CD4-positive, alpha-beta memory T cell (primary cell): ENCODE measurements at regions not wholly inside any gene's neighbourhood (a gene's known extent, or its start where the extent isn't known, plus 50 kb on each side); places are given as distances from the start of the nearest gene placed in this dataset.
A peak's percentile ranks its signal among the peaks of the same experiment; 100 is the strongest.

Experiments used
- CTCF ChIA-PET: fragments of 350-600 bp; sonication (Branson Sonifier 250); formaldehyde crosslinking; loops from one replicate; lab custom pipeline; 2021; ENCODE audit warnings: inconsistent platforms; ENCODE audit not compliant: partially characterized antibody; lab: Charles Lee
- POLR2A ChIA-PET: fragments of 350-600 bp; sonication (Branson Sonifier 250); formaldehyde crosslinking; loops from one replicate; lab custom pipeline; 2021; ENCODE audit not compliant: partially characterized antibody; lab: Charles Lee
- DNase-seq, 5 donors: peaks; one replicate each; pipeline versions ENCODE4 v3.0.0 to v3.0.0-alpha.2; 2020 to 2022; ENCODE audit warnings: mixed read lengths in 1 of 5
- H3K27ac ChIP-seq: one replicate; pipeline ENCODE4 v1.7.0; 2013; ENCODE audit warnings: low read depth, low read length
- H3K27me3 ChIP-seq: 2 replicates; pipeline ENCODE4 v1.7.0; 2013; ENCODE audit warnings: mild to moderate bottlenecking, low read length, moderate library complexity; ENCODE audit not compliant: insufficient read depth
- H3K36me3 ChIP-seq: 2 replicates; pipeline ENCODE4 v1.7.0; 2013; ENCODE audit warnings: mild to moderate bottlenecking, low read length, moderate library complexity; ENCODE audit not compliant: insufficient read depth
- H3K4me1 ChIP-seq: 2 replicates; pipeline ENCODE4 v1.7.0; 2013; ENCODE audit warnings: mild to moderate bottlenecking, low read length, moderate library complexity; ENCODE audit not compliant: insufficient read depth
- H3K4me3 ChIP-seq, 2 donors: one replicate each; pipeline ENCODE4 v1.7.0; 2013; ENCODE audit warnings: low read length in 2 of 2, mild to moderate bottlenecking in 1 of 2
- H3K9me3 ChIP-seq, 2 donors: one replicate each; pipeline ENCODE4 v1.7.0; 2013; ENCODE audit warnings: low read length in 2 of 2, control low read depth in 1 of 2; ENCODE audit not compliant: control insufficient read depth in 1 of 2
- H3K27ac Mint-ChIP-seq, 7 donors: one replicate each; pipeline ENCODE4 v1.8.0; 2020 to 2021; ENCODE audit warnings: mixed read lengths in 7 of 7, mild to moderate bottlenecking in 6 of 7, inconsistent platforms in 3 of 7, moderate library complexity in 3 of 7
- H3K27me3 Mint-ChIP-seq, 2 donors: one replicate each; pipeline ENCODE4 v1.8.0; 2020 to 2021; ENCODE audit warnings: mixed read lengths in 2 of 2
- H3K36me3 Mint-ChIP-seq, 2 donors: one replicate each; pipeline ENCODE4 v1.8.0; 2020 to 2021; ENCODE audit warnings: mixed read lengths in 2 of 2, inconsistent platforms in 1 of 2, mild to moderate bottlenecking in 1 of 2
- H3K4me1 Mint-ChIP-seq, 4 donors: one replicate each; pipeline ENCODE4 v1.8.0; 2020 to 2021; ENCODE audit warnings: mixed read lengths in 4 of 4, mild to moderate bottlenecking in 1 of 4
- H3K4me3 Mint-ChIP-seq, 8 donors: one replicate each; pipeline ENCODE4 v1.8.0; 2020 to 2021; ENCODE audit warnings: mixed read lengths in 8 of 8, mild to moderate bottlenecking in 7 of 8, moderate library complexity in 6 of 8, inconsistent platforms in 3 of 8
- H3K9me3 Mint-ChIP-seq, 8 donors: one replicate each; pipeline ENCODE4 v1.8.0; 2020 to 2021; ENCODE audit warnings: mixed read lengths in 8 of 8, mild to moderate bottlenecking in 5 of 8, inconsistent platforms in 3 of 8, moderate library complexity in 1 of 8
- intact Hi-C: fragments of 100-400 bp; cut with micrococcal nuclease; formaldehyde crosslinking; loops from one replicate; pipeline ENCODE4 v1.15.1; 2023

GRCh38 chr9:71590362-71590761 is 178.0 kb downstream of the CEMIP2 start:
- Histone ChIP-seq H3K27ac (no peak overlapping the region), H3K36me3 (no peaks in the 10 kb centered on the region), H3K4me3 (no peak overlapping the region), H3K27me3 (no peaks in the 10 kb centered on the region), H3K4me1 (no peaks in the 10 kb centered on the region), H3K9me3 (no peaks in the 10 kb centered on the region)
- CTCF ChIA-PET: interaction anchor here (0.7 to 1.0 kb wide), 2 partner anchors 14 to 18 kb away, joined by 3 read pairs; no protein-coding TSS in a partner anchor
- Mint-ChIP-seq H3K36me3 (no peaks in the 10 kb centered on the region), H3K9me3 (peaks cover 0 to 3% (median 0%) of the 10 kb centered on the region in 8 donors), H3K27ac (no peak overlapping the region), H3K4me1 (no peaks in the 10 kb centered on the region), H3K4me3 (no peak overlapping the region), H3K27me3 (peaks cover 11 to 16% of the 10 kb centered on the region in 2 donors)
- POLR2A ChIA-PET: no interaction called here
- intact Hi-C loops: no loop called here
- DNase-seq: no peak

DNA sequence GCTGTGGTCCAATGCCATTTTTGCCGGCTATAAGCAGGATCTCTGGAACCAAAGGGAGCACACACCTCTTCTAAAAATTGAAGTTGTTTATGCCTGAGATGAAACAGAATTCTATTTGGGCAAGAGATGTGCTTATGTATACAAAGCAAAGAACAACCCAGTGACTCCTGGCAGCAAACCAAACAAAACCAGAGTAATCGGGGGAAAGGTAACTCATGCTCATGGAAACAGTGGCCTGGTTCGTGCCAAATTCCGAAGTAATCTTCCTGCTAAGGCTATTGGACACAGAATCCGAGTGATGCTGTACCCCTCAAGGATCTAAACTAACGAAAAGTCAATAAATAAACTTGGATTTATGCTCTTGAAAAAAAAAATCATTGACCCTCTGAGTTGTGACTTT is 178.7 kb downstream of the CEMIP2 start:
- H3K36me3 Mint-ChIP-seq: no peaks in the 10 kb centered on the region

DNA sequence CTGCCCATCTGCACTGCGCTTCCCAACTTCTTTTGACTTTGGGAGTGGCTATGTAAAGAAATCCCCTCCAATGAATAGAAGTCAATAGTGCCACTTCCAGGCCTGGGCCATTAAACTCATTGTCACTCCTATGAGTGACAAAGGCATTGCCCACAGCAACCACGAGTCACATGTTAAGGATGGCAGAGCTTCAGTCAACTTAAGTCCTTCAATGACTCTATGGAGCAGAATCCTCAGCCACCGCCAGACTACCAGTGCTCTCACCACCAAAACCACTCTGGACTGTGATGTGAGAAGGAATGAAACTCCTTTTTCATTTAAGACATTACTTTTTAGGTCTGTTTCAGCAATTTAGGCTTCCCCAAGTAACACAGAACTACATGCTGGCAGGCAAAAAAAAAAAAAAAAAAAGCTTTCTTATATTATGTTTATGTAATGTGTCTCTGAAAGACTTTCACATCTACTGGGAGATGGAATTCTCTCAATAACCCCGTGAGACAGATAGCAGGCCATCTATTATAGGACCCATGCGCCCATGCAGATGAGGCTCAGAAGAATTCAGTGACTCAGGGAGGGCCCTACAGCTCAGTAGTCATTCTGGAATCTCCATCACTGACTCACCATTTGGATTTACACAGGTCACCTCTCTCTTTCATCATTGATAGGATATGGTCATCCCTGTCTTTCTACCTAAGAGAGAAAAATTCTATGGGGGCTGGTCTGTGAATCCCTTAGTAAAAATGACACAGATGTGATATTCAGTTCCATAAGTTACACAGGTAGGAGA is 180.5 kb downstream of the CEMIP2 start:
- no peak for DNase-seq
- H3K27me3 Mint-ChIP-seq: peaks cover 5 to 6% of the 10 kb centered on the region in 2 donors
- POLR2A ChIA-PET: no interaction called here
- H3K4me3 Mint-ChIP-seq: no peak overlapping the region
- Histone ChIP-seq H3K27me3 (no peaks in the 10 kb centered on the region), H3K4me3 (no peak overlapping the region), H3K9me3 (no peaks in the 10 kb centered on the region), H3K27ac (no peak overlapping the region), H3K4me1 (no peaks in the 10 kb centered on the region), H3K36me3 (no peaks in the 10 kb centered on the region)
- H3K36me3 Mint-ChIP-seq: no peaks in the 10 kb centered on the region
- H3K9me3 Mint-ChIP-seq: no peaks in the 10 kb centered on the region
- no peaks in the 10 kb centered on the region for H3K4me1 Mint-ChIP-seq
- no peak overlapping the region for H3K27ac Mint-ChIP-seq
- CTCF ChIA-PET: interaction anchor here (0.5 to 1.2 kb wide), 2 partner anchors 18 to 350 kb away, joined by 3 read pairs; no protein-coding TSS in a partner anchor
- intact Hi-C loops: no loop called here

More for the DNA sequence above, 178.7 kb downstream of the CEMIP2 start:
- H3K4me1 Mint-ChIP-seq: no peaks in the 10 kb centered on the region
- H3K27me3 Mint-ChIP-seq: peaks cover 11 to 14% of the 10 kb centered on the region in 2 donors
- H3K36me3 ChIP-seq: no peaks in the 10 kb centered on the region
- peaks cover 0 to 3% (median 0%) of the 10 kb centered on the region in 8 donors for H3K9me3 Mint-ChIP-seq
- no peaks in the 10 kb centered on the region for H3K4me1 ChIP-seq
- H3K27ac Mint-ChIP-seq: no peak overlapping the region
- H3K27me3 ChIP-seq: no peaks in the 10 kb centered on the region
- CTCF ChIA-PET: no interaction called here
- H3K4me3 ChIP-seq: no peak overlapping the region
- POLR2A ChIA-PET: no interaction called here
- no peaks in the 10 kb centered on the region for H3K9me3 ChIP-seq
- no peak overlapping the region for H3K27ac ChIP-seq
- H3K4me3 Mint-ChIP-seq: no peak overlapping the region
- intact Hi-C loops: no loop called here
- DNase-seq: no peak

DNA sequence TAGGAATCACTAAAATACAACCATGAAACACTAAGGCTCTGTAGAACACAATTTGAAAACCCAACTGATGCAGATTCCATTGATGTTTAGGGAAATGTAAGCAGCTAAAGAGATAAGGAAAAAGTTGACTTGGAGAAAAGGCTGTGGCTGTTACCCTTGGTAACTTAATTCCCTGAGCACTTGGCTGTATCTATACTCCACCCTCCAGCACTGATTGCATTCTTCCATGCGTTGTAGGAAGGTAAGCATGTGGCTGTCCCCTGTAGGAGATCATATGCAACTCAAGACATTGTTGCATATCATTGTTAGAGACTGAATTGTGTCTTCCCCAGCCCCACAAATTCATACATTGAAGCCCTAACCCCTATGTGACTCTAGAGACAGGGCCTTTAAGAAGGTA is 184.5 kb downstream of the CEMIP2 start:
- no peaks in the 10 kb centered on the region for H3K4me1 ChIP-seq
- intact Hi-C loops: no loop called here
- Mint-ChIP-seq H3K4me3 (no peak overlapping the region), H3K27ac (no peak overlapping the region), H3K27me3 (no peaks in the 10 kb centered on the region), H3K36me3 (no peaks in the 10 kb centered on the region), H3K9me3 (no peaks in the 10 kb centered on the region), H3K4me1 (no peaks in the 10 kb centered on the region)
- POLR2A ChIA-PET: no interaction called here
- no peak overlapping the region for H3K27ac ChIP-seq
- H3K4me3 ChIP-seq: no peak overlapping the region
- no peaks in the 10 kb centered on the region for H3K36me3 ChIP-seq
- H3K9me3 ChIP-seq: no peaks in the 10 kb centered on the region
- CTCF ChIA-PET: no interaction called here
- no peaks in the 10 kb centered on the region for H3K27me3 ChIP-seq
- no peak for DNase-seq

- no peaks in the 10 kb centered on the region for H3K4me1 Mint-ChIP-seq
- H3K27ac Mint-ChIP-seq: peak overlapping the region in 1 of 7 donors; percentile 30
- Histone ChIP-seq H3K27me3 (no peaks in the 10 kb centered on the region), H3K4me1 (no peaks in the 10 kb centered on the region), H3K4me3 (no peak overlapping the region), H3K27ac (no peak overlapping the region), H3K9me3 (no peaks in the 10 kb centered on the region), H3K36me3 (no peaks in the 10 kb centered on the region)
- no peak for DNase-seq
- no peaks in the 10 kb centered on the region for H3K36me3 Mint-ChIP-seq
- CTCF ChIA-PET: no interaction called here
- no peak overlapping the region for H3K4me3 Mint-ChIP-seq
- intact Hi-C loops: no loop called here
- no peaks in the 10 kb centered on the region for H3K9me3 Mint-ChIP-seq
- POLR2A ChIA-PET: no interaction called here
- no peaks in the 10 kb centered on the region for H3K27me3 Mint-ChIP-seq
Observed at GRCh38 chr9:71582347-71582746, 186.0 kb downstream of the CEMIP2 start.

DNA sequence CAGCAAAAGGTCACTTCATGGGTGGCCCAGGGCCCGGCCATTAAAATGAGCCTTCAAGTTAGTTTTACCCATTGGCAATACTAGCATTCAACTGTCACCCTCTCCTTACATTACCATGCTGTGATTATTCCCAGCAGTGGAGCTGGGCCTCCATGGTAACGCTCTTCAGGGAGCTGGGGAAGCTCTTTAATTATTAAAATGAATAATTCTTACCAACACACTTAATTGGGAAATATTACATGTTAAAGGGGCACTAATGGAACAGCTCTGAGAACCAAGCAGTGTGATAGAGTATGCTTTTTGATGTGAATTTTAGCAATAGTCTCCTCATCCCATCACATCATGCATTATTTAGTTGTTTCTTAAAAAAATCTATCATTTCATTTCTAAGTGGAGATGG is 187.2 kb downstream of the CEMIP2 start:
- Mint-ChIP-seq H3K27ac (no peak overlapping the region), H3K4me1 (no peaks in the 10 kb centered on the region), H3K36me3 (no peaks in the 10 kb centered on the region), H3K27me3 (no peaks in the 10 kb centered on the region), H3K9me3 (no peaks in the 10 kb centered on the region), H3K4me3 (no peak overlapping the region)
- POLR2A ChIA-PET: no interaction called here
- no peaks in the 10 kb centered on the region for H3K36me3 ChIP-seq
- intact Hi-C loops: no loop called here
- H3K4me3 ChIP-seq: no peak overlapping the region
- no peaks in the 10 kb centered on the region for H3K27me3 ChIP-seq
- no peak for DNase-seq
- no peak overlapping the region for H3K27ac ChIP-seq
- no peaks in the 10 kb centered on the region for H3K9me3 ChIP-seq
- CTCF ChIA-PET: interaction anchor here (0.7 to 1.3 kb wide), 3 partner anchors 9 to 223 kb away, joined by 3 to 4 read pairs (median 3); no protein-coding TSS in a partner anchor
- no peaks in the 10 kb centered on the region for H3K4me1 ChIP-seq

DNA sequence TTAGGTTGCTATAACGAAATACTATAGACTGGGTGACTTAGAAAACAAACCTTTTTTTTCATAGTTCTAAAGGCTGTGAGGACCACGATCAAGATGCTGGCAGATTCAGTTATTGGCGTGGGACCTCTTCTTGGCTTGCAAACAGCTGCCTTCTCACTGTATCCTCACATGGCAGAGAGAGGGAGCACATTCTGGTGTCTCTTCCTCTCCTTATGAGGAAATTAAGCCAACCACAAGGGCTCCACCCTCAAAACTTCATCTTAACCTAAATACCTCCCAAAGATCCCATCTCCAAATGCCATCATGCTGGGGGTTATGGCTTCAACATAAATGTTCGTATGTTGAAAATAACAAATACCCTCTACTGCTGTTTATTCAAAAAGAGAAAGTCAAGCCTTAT is 197.1 kb downstream of the CEMIP2 start:
- Histone ChIP-seq H3K27me3 (no peaks in the 10 kb centered on the region), H3K27ac (no peak overlapping the region), H3K4me3 (no peak overlapping the region), H3K9me3 (no peaks in the 10 kb centered on the region), H3K4me1 (no peaks in the 10 kb centered on the region), H3K36me3 (no peaks in the 10 kb centered on the region)
- H3K4me3 Mint-ChIP-seq: no peak overlapping the region
- no peak overlapping the region for H3K27ac Mint-ChIP-seq
- CTCF ChIA-PET: no interaction called here
- H3K4me1 Mint-ChIP-seq: peaks cover 0 to 6% (median 4%) of the 10 kb centered on the region in 4 donors
- H3K27me3 Mint-ChIP-seq: peaks cover 0 to 9% of the 10 kb centered on the region in 2 donors
- POLR2A ChIA-PET: no interaction called here
- no peak for DNase-seq
- H3K9me3 Mint-ChIP-seq: peaks cover 0 to 4% (median 0%) of the 10 kb centered on the region in 8 donors
- intact Hi-C loops: no loop called here
- no peaks in the 10 kb centered on the region for H3K36me3 Mint-ChIP-seq
